ENCODE measurements at regions not wholly inside any gene's neighbourhood (a gene's known extent, or its start where the extent isn't known, plus 50 kb on each side); places are given as distances from the start of the nearest gene placed in this dataset.
"Not testable (repeated sequence)": the region's sequence is repeated elsewhere in the genome, so short reads cannot be mapped to it uniquely, and the experiment has no call there.

- peak overlapping the region; percentile 92 to 99 for H3K27ac Mint-ChIP-seq
- H3K9me3 Mint-ChIP-seq = no peaks in the 10 kb centered on the region
- peak in 1 of 2 donors; percentile 43 for DNase-seq (ENCODE audit: low spot score in 2 of 2)
- ATAC-seq = peak; percentile 87 to 91
- peaks cover under 1 to 43% of the 10 kb centered on the region in 2 donors for H3K36me3 Mint-ChIP-seq
Measured at GRCh38 chr7:104956753-104957450, 57.1 kb upstream of the KMT2E start.

- no peak for DNase-seq (ENCODE audit: low spot score in 2 of 2)
- peaks cover 13 to 49% of the 10 kb centered on the region in 2 donors for H3K36me3 Mint-ChIP-seq
- no peaks in the 10 kb centered on the region for H3K9me3 Mint-ChIP-seq
- peak overlapping the region in 1 of 2 donors; percentile 79 for H3K27ac Mint-ChIP-seq
- ATAC-seq = no peak
Measured at GRCh38 chr7:104958371-104958865, 55.6 kb upstream of the KMT2E start.

GRCh38 chr7:104959483-104959882 lies 54.5 kb upstream of the KMT2E start:
- H3K36me3 Mint-ChIP-seq = peaks cover 21 to 59% of the 10 kb centered on the region in 2 donors
- ATAC-seq; H3K27ac Mint-ChIP-seq; H3K9me3 Mint-ChIP-seq; DNase-seq (ENCODE audit: low spot score in 2 of 2): not testable (repeated sequence)

DNA sequence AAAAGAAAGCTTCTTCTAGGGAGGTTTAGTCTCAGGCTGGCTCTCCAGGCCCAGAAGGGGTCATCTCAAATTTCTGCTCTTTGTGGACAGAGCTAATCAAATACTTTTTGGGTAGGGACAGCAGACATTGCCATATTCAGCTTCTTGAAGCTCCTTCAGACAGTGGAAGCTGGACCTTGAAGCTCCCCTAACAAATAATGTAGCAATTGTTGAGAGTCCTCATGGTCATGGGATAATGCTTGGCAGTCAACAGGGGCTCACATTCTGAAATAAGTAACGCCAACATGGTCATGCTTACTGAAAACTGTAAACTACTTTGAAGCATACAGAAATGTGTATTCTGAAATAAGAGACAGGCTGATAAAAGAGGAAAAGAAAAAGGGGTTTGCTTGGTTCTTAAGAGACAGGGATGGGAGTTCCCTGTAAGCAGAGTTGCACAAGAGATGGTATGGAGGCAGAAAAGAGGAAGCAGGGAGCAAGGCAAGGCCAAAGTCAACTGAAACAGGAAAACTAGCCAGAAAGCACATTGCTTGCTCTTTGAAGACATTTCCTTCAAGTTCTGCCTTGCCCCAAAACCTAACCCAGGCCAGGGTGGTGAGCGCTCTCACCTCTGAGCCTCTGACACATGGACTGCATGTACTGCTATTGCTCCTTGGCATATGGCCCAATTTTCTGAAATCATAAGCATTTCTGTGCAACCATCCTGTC lies 53.1 kb upstream of the KMT2E start:
- no peaks in the 10 kb centered on the region for H3K9me3 Mint-ChIP-seq
- ATAC-seq (no peak), DNase-seq (ENCODE audit: low spot score in 2 of 2) (no peak)
- peak overlapping the region in 1 of 2 donors; percentile 7 for H3K27ac Mint-ChIP-seq
- peaks cover 21 to 66% of the 10 kb centered on the region in 2 donors for H3K36me3 Mint-ChIP-seq

DNA sequence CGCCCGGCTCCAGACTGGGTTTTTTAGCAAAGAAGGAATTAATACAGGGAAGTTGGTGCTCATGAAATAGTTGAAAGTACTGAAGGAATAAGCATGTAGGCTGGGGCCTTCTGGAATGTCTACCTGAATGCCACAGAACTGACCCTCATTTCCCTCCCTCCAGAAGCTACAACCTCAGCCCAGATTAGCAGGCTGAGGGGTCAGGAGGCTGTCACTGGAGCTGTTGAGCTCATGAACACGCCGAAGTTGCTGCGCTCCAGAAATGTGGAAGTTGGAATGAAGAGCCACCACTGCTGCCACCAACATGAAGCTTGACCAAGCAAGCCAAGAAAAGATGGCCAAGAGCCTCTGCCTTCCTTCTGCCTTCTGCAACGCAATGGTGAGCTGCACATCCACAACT lies 52.2 kb upstream of the KMT2E start:
- peaks cover 21 to 61% of the 10 kb centered on the region in 2 donors for H3K36me3 Mint-ChIP-seq
- no peak for DNase-seq (ENCODE audit: low spot score in 2 of 2)
- no peaks in the 10 kb centered on the region for H3K9me3 Mint-ChIP-seq
- H3K27ac Mint-ChIP-seq = no peak overlapping the region
- no peak for ATAC-seq

GRCh38 chr7:104962781-104963180 lies 51.2 kb upstream of the KMT2E start:
- Mint-ChIP-seq H3K9me3 (no peaks in the 10 kb centered on the region), H3K27ac (peak overlapping the region; percentile 2 to 82), H3K36me3 (peaks cover 21 to 61% of the 10 kb centered on the region in 2 donors)
- ATAC-seq = peak; percentile 76 to 95
- no peak for DNase-seq (ENCODE audit: low spot score in 2 of 2)

DNA sequence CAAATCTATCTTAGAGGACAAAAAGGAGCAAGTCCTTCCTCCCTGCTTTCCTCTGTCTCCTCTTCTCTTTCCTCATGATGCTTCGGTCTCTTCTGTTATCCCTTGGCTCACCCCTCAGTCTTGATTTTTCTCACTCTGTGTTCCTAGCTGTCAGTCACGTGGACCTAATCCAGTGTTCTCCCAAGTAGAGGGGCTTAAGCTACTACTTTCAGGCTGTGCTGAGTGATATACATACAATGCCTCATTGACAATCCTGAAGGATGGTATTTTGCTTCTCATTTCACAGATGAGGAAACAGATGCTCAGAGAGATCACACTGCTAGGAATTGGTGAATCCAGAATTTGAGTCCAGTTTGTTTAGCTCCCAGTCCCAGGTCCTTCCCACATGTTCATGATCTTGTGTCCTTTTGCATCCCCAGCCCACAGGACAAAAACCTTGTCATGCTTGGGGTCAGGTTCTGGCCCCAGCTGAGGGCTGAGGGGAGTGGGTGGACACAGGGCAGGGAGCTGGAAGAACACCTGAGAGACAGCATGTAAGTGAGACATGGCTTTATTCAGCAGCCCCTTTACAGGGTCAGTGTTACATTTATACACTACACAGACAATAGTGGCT lies 50.5 kb upstream of the KMT2E start:
- no peak for ATAC-seq
- H3K9me3 Mint-ChIP-seq = no peaks in the 10 kb centered on the region
- H3K36me3 Mint-ChIP-seq = peaks cover 21 to 60% of the 10 kb centered on the region in 2 donors
- no peak for DNase-seq (ENCODE audit: low spot score in 2 of 2)
- peak overlapping the region in 1 of 2 donors; percentile 29 for H3K27ac Mint-ChIP-seq

DNA sequence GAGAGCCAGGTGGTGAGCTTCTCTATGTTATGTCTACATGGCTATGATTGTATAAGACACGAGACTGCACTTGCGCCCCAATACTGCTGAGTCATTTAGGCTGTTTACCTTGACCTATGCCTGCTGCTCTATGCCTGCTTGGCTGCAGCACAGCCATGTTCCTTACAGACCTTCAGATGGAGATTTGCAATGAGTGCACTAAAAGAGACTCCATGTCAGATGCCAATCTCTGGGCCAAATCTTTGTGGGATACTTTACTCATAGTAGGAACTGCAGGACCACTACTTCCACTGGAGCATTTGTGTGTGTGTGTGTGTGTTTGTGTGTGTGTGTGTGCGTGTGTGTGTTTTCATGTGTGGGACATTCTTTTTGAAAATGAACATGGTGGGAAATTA lies 50.0 kb upstream of the KMT2E start:
- Mint-ChIP-seq H3K36me3 (peaks cover 21 to 56% of the 10 kb centered on the region in 2 donors), H3K9me3 (no peaks in the 10 kb centered on the region), H3K27ac (no peak overlapping the region)
- DNase-seq (ENCODE audit: low spot score in 2 of 2) (no peak), ATAC-seq (no peak)

Data from activated naive CD4-positive, alpha-beta T cell treated with anti-CD3 and anti-CD28 coated beads, Interleukin-2, amount 50 U/mL, for 72 hours (primary cell).